H9 (cell line): ENCODE measurements at regions not wholly inside any gene's neighbourhood (a gene's known extent, or its start where the extent isn't known, plus 50 kb on each side); places are given as distances from the start of the nearest gene placed in this dataset.

Experiments used
- DNase-seq: peaks from one replicate; pipeline ENCODE4 v3.0.0-alpha.2; 2017
- H2AFZ ChIP-seq: one replicate; pipeline ENCODE4 v1.6.1; 2013; ENCODE audit warnings: mild to moderate bottlenecking, low read length, control low read depth, moderate library complexity
- H2AK5ac ChIP-seq: 2 replicates; pipeline ENCODE4 v1.6.1; 2013; ENCODE audit warnings: low read length, control low read depth, mixed read lengths; ENCODE audit not compliant: insufficient read length
- H2BK120ac ChIP-seq: one replicate; pipeline ENCODE4 v1.6.1; 2013; ENCODE audit warnings: low read depth, mild to moderate bottlenecking, low read length, control low read depth, inconsistent platforms; ENCODE audit not compliant: poor library complexity, severe bottlenecking
- H2BK12ac ChIP-seq: 2 replicates; pipeline ENCODE4 v1.6.1; 2013; ENCODE audit warnings: low read length, control low read depth, mixed read lengths, low read depth; ENCODE audit not compliant: insufficient read length
- H2BK15ac ChIP-seq: 2 replicates; pipeline ENCODE4 v1.6.1; 2013; ENCODE audit warnings: low read depth, low read length, control low read depth
- H2BK20ac ChIP-seq: one replicate; pipeline ENCODE4 v1.6.1; 2013; ENCODE audit warnings: low read depth, mild to moderate bottlenecking, low read length, control low read depth, inconsistent platforms; ENCODE audit not compliant: poor library complexity, severe bottlenecking
- H2BK5ac ChIP-seq: 2 replicates; pipeline ENCODE4 v1.6.1; 2013; ENCODE audit warnings: low read length, control low read depth, mixed read lengths; ENCODE audit not compliant: insufficient read length
- H3K14ac ChIP-seq: 2 replicates; pipeline ENCODE4 v1.6.1; 2013; ENCODE audit warnings: low read length, control low read depth; ENCODE audit not compliant: insufficient read depth
- H3K18ac ChIP-seq: 2 replicates; pipeline ENCODE4 v1.6.1; 2013; ENCODE audit warnings: low read depth, mild to moderate bottlenecking, mixed read lengths, low read length, control low read depth; ENCODE audit not compliant: insufficient read length
- H3K23ac ChIP-seq: 2 replicates; pipeline ENCODE4 v1.6.1; 2013; ENCODE audit warnings: low read length, control low read depth, mixed read lengths, low read depth; ENCODE audit not compliant: insufficient read length
- H3K23me2 ChIP-seq: 2 replicates; pipeline ENCODE4 v1.6.1; 2013; ENCODE audit warnings: low read depth, mild to moderate bottlenecking, mixed read lengths, low read length, control low read depth; ENCODE audit not compliant: insufficient read length, poor library complexity, severe bottlenecking
- H3K27ac ChIP-seq: 2 replicates; pipeline ENCODE4 v1.5.1; 2013; ENCODE audit warnings: low read length, control low read depth, mixed read lengths, low read depth; ENCODE audit not compliant: insufficient read length
- H3K27me3 ChIP-seq: 2 replicates; pipeline ENCODE4 v1.6.1; 2013; ENCODE audit warnings: low read length, control low read depth, inconsistent platforms; ENCODE audit not compliant: insufficient read depth
- H3K4ac ChIP-seq: 2 replicates; pipeline ENCODE4 v1.6.1; 2013; ENCODE audit warnings: low read depth, mild to moderate bottlenecking, control low read depth, inconsistent platforms, low read length, moderate library complexity
- H3K4me1 ChIP-seq: 2 replicates; pipeline ENCODE4 v1.6.1; 2013; ENCODE audit warnings: low read length, control low read depth, inconsistent platforms; ENCODE audit not compliant: insufficient read depth
- H3K4me2 ChIP-seq: 2 replicates; pipeline ENCODE4 v1.6.1; 2013; ENCODE audit warnings: low read length, control low read depth, mixed read lengths; ENCODE audit not compliant: insufficient read length, insufficient read depth
- H3K56ac ChIP-seq: 2 replicates; pipeline ENCODE4 v1.6.1; 2013; ENCODE audit warnings: low read depth, mild to moderate bottlenecking, mixed read lengths, low read length, control low read depth; ENCODE audit not compliant: insufficient read length
- H3K79me1 ChIP-seq: 2 replicates; pipeline ENCODE4 v1.6.1; 2013; ENCODE audit warnings: low read depth, mild to moderate bottlenecking, moderate library complexity, low read length, control low read depth, inconsistent platforms; ENCODE audit not compliant: insufficient read depth, poor library complexity, severe bottlenecking
- H3K79me2 ChIP-seq: 2 replicates; pipeline ENCODE4 v1.6.1; 2013; ENCODE audit warnings: low read length, control low read depth, inconsistent platforms; ENCODE audit not compliant: insufficient read depth
- H3K9ac ChIP-seq: 2 replicates; pipeline ENCODE4 v1.6.1; 2013; ENCODE audit warnings: low read length, control low read depth, mixed read lengths; ENCODE audit not compliant: insufficient read length; ENCODE audit errors: extremely low read depth
- H3K9me3 ChIP-seq: one replicate; pipeline ENCODE4 v1.6.1; 2013; ENCODE audit warnings: low read depth, low read length, inconsistent platforms; ENCODE audit not compliant: control insufficient read depth
- H3T11ph ChIP-seq: one replicate; pipeline ENCODE4 v1.6.1; 2013; ENCODE audit warnings: mild to moderate bottlenecking, low read length, control low read depth, inconsistent platforms
- H4K20me1 ChIP-seq: one replicate; pipeline ENCODE4 v1.6.1; 2013; ENCODE audit not compliant: control insufficient read depth, insufficient read length, insufficient read depth
- H4K5ac ChIP-seq: 2 replicates; pipeline ENCODE4 v1.6.1; 2013; ENCODE audit warnings: low read depth, mild to moderate bottlenecking, mixed read lengths, low read length, control low read depth; ENCODE audit not compliant: insufficient read length
- H4K8ac ChIP-seq: replicated peaks from 2 replicates; pipeline ENCODE4 v1.6.1; 2013; ENCODE audit warnings: low read length, control low read depth, mixed read lengths, low read depth; ENCODE audit not compliant: insufficient read length
- H4K91ac ChIP-seq: 2 replicates; pipeline ENCODE4 v1.6.1; 2013; ENCODE audit warnings: low read depth, mild to moderate bottlenecking, moderate library complexity, mixed read lengths, low read length, control low read depth; ENCODE audit not compliant: insufficient read length
- H3K27ac Mint-ChIP-seq, 3 experiments: 2 replicates in 2 of 3; 3 replicates in 1 of 3; pipeline ENCODE4 v1.8.0; 2020 to 2021; ENCODE audit warnings: mixed read lengths in 3 of 3, mild to moderate bottlenecking in 1 of 3, moderate library complexity in 1 of 3
- H3K27me3 Mint-ChIP-seq: 2 replicates; pipeline ENCODE4 v1.8.0; 2021; ENCODE audit warnings: low read depth, mild to moderate bottlenecking, moderate library complexity, mixed read lengths
- H3K36me3 Mint-ChIP-seq, 3 experiments: 2 replicates in 2 of 3; 3 replicates in 1 of 3; pipeline ENCODE4 v1.8.0; 2020 to 2021; ENCODE audit warnings: low read depth in 3 of 3, mixed read lengths in 3 of 3; ENCODE audit not compliant: insufficient read depth in 1 of 3
- H3K4me1 Mint-ChIP-seq, 2 experiments: 2 replicates each; pipeline ENCODE4 v1.8.0; 2020; ENCODE audit warnings: mixed read lengths in 2 of 2
- H3K4me3 Mint-ChIP-seq, 2 experiments: 2 replicates in 1 of 2; 3 replicates in 1 of 2; pipeline ENCODE4 v1.8.0; 2020 to 2021; ENCODE audit warnings: mild to moderate bottlenecking in 2 of 2, mixed read lengths in 2 of 2, moderate library complexity in 1 of 2
- H3K9me3 Mint-ChIP-seq, 2 experiments: 2 replicates in 1 of 2; 3 replicates in 1 of 2; pipeline ENCODE4 v1.8.0; 2020; ENCODE audit warnings: mild to moderate bottlenecking in 2 of 2, mixed read lengths in 2 of 2, moderate library complexity in 1 of 2
- WGBS: extraction: QIAGEN DNeasy Blood & Tissue Kit; methylation state at CpG from one replicate; pipeline ENCODE4 v1.1.7; 2013; ENCODE audit warnings: missing lambda C conversion rate, low lambda C conversion rate, mixed read lengths; ENCODE audit not compliant: insufficient read length; ENCODE audit errors: extremely low coverage; 5-methylcytosine and 5-hydroxymethylcytosine counted together
- TF ChIP-seq, protein P1 (sequence below): fragments of 200-600 bp; sonication (generic); conservative IDR thresholded peaks from 3 replicates; pipeline ENCODE4 v1.8.0; 2021; ENCODE audit warnings: antibody characterized with exemption, mild to moderate bottlenecking

GRCh38 chr4:74665876-74666275 lies 128.4 kb downstream of the BTC start:
- H3K79me2 ChIP-seq: no peaks in the 10 kb centered on the region
- WGBS: no CpG with 5 or more reads among the region's 3 CpGs
- no peaks in the 10 kb centered on the region for H3K79me1 ChIP-seq
- H3K27me3 ChIP-seq: no peaks in the 10 kb centered on the region
- TF ChIP-seq, protein P1, sequence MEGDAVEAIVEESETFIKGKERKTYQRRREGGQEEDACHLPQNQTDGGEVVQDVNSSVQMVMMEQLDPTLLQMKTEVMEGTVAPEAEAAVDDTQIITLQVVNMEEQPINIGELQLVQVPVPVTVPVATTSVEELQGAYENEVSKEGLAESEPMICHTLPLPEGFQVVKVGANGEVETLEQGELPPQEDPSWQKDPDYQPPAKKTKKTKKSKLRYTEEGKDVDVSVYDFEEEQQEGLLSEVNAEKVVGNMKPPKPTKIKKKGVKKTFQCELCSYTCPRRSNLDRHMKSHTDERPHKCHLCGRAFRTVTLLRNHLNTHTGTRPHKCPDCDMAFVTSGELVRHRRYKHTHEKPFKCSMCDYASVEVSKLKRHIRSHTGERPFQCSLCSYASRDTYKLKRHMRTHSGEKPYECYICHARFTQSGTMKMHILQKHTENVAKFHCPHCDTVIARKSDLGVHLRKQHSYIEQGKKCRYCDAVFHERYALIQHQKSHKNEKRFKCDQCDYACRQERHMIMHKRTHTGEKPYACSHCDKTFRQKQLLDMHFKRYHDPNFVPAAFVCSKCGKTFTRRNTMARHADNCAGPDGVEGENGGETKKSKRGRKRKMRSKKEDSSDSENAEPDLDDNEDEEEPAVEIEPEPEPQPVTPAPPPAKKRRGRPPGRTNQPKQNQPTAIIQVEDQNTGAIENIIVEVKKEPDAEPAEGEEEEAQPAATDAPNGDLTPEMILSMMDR: no peak
- no peak overlapping the region for H2BK120ac ChIP-seq
- H3K56ac ChIP-seq: no peak overlapping the region
- no peak overlapping the region for H2BK12ac ChIP-seq
- no peak overlapping the region for H3K4ac ChIP-seq
- Mint-ChIP-seq H3K36me3 (peaks cover 0 to 6% (median 0%) of the 10 kb centered on the region in 3 experiments; a peak in 1 of 7 replicates), H3K9me3 (no peaks in the 10 kb centered on the region; a peak in 1 of 5 replicates), H3K27me3 (no peaks in the 10 kb centered on the region), H3K27ac (no peak overlapping the region), H3K4me1 (peaks cover 59 to 61% of the 10 kb centered on the region in 2 experiments), H3K4me3 (no peak overlapping the region)
- no peak overlapping the region for H2BK20ac ChIP-seq
- no peaks in the 10 kb centered on the region for H3K9me3 ChIP-seq
- no peaks in the 10 kb centered on the region for H3K23me2 ChIP-seq
- DNase-seq: no peak
- no peak overlapping the region for H3K23ac ChIP-seq
- no peak overlapping the region for H3K9ac ChIP-seq
- H3T11ph ChIP-seq: no peak overlapping the region
- H2AK5ac ChIP-seq: no peak overlapping the region
- no peak overlapping the region for H3K27ac ChIP-seq
- no peak overlapping the region for H3K4me2 ChIP-seq
- no peak overlapping the region for H2BK15ac ChIP-seq
- no peaks in the 10 kb centered on the region for H4K20me1 ChIP-seq
- no peak overlapping the region for H3K14ac ChIP-seq
- no peak overlapping the region for H2BK5ac ChIP-seq
- no peak overlapping the region for H4K91ac ChIP-seq
- no peak overlapping the region for H4K5ac ChIP-seq
- no peak overlapping the region for H3K18ac ChIP-seq
- H2AFZ ChIP-seq: no peak overlapping the region
- no peak overlapping the region for H4K8ac ChIP-seq
- H3K4me1 ChIP-seq: no peaks in the 10 kb centered on the region; the same call in 1 of the 2 replicates
